Activated CD4-positive, CD25-positive, alpha-beta regulatory T cell treated with anti-CD3 and anti-CD28 coated beads, Interleukin-2, amount 50 U/mL, for 16 hours (primary cell): ENCODE measurements at regions not wholly inside any gene's neighbourhood (a gene's known extent, or its start where the extent isn't known, plus 50 kb on each side); places are given as distances from the start of the nearest gene placed in this dataset.
"Not testable (repeated sequence)": the region's sequence is repeated elsewhere in the genome, so short reads cannot be mapped to it uniquely, and the experiment has no call there.

ENCODE experiments used
- DNase-seq: peaks from one replicate; pipeline ENCODE4 v3.0.0-alpha.2; 2020; ENCODE audit warnings: low read depth, low spot score

DNA sequence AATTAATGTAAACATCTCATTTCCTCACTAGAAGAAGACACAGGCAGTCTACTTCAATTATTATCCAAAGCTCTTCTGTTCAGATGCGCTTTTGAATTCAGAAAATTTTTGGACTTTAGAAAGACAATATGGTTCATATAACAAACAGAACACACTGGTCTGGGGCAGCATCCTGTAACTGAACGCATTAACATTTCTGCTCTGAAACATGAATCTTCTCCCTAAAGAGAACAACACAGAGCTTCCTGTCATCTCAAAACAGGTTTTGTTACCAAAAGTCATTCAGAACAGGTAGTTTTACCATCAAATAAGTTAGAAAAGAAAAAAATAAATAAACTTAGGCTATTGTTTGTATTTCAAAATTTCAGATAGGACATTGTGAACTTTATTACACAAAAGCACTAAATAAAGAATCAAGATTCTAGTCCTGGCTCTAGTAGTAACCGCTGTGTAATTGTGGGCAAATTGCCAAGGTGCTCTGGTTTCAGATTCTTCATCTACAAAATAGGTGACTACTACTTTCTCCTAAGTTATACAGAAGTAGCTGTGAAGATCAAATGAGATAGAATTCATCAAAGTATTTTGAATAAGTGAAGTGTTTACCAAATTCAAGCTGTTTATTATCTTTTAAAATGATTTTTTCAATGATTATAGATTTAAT is 252.3 kb upstream of the RASGEF1B start:
- no peak for DNase-seq

GRCh38 chr4:81723019-81723884 is 251.5 kb upstream of the RASGEF1B start:
- DNase-seq = no peak

DNA sequence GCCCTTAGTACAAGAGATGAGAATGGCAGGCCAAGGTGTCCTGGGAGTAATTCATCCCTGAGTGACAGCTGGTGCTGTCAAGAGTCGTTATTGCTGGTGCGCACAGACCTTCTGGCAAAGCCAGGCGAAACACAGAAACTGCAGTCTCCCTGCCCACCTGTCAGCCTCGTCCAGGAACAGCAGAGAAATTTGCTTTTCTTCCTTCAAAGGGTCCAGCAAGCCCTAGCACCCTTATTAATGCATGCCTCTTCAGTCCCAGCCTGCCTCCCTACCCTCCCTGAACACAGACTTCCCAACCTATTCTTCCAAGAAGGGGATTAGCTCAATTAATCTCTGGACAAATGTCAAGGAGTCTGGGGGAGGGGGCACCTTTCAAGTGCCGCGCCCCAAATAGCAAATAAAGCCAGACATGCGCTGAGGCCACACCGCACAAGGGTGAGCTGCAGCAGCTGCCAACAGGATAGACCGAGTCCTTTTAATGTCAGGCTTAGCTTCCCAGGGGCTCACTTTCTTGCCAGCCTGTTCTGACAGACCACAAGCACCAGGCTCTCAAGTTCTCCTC is 250.7 kb upstream of the RASGEF1B start:
- DNase-seq = no peak

- DNase-seq = no peak
These were observed 244.1 kb upstream of the RASGEF1B start for GRCh38 chr4:81715757-81716156.

- DNase-seq = not testable (repeated sequence)
These were observed 243.7 kb upstream of the RASGEF1B start for GRCh38 chr4:81715357-81715756.

GRCh38 chr4:81714291-81714690 is 242.6 kb upstream of the RASGEF1B start:
- DNase-seq = no peak

DNA sequence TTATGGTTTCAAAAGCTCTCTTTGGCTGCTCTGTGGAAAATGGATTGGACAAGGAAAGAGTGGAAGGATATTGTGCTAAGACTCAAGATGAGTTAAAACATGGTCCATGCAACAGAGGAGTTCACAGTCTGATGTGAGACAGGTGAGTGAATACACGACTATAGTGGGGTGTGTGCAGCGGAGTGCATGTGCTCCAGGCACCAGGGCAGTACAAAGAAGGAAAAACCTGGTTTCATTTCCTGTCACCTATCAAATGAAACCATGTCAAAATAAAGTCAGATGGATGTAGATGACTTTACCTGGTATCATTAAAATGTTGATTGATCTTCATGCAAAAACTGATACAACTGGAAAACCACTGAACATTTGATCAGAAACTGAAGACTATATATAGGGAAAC is 241.0 kb upstream of the RASGEF1B start:
- DNase-seq = no peak

GRCh38 chr4:81704461-81704860 is 232.8 kb upstream of the RASGEF1B start:
- DNase-seq = no peak

GRCh38 chr4:81700189-81700588 is 228.5 kb upstream of the RASGEF1B start:
- no peak for DNase-seq

DNA sequence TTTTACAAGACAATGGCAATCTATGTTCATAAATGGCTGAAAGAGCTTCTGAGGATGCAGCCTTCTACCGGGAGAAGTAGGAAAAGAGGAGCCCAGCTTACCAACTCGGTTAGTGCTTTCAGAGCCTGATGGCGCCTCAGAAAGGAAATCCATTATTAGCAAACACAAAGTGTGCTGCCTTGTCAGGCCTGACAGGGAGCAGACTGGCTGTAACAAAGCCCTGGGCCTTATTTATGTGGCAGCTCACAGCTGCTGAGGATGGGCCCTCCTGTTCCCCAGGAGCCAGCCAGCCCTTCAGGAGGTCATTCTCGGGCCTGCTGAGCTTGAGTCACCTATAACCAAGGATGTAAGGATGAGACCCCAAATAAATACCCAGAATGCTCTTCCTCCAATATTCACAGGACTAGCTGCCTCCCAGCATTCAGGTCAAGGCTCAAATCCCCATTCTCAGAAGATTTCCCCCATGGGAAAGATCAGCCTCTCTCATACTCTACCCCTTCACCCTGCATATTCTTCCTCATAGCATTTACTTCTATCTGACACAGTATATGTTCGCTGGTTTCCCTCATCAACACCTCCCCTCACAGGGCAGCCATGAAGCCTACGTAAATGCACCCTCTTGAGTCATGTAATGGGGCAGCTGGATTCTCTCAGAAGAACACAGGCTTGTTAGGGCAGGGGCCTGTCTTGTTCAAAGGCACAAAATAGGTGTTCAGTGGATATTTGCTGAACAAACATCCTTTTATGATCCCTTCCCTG is 227.0 kb upstream of the RASGEF1B start:
- DNase-seq = no peak

GRCh38 chr4:81694176-81694913 is 222.6 kb upstream of the RASGEF1B start:
- no peak for DNase-seq

GRCh38 chr4:81690871-81691270 is 219.2 kb upstream of the RASGEF1B start:
- DNase-seq = no peak

DNA sequence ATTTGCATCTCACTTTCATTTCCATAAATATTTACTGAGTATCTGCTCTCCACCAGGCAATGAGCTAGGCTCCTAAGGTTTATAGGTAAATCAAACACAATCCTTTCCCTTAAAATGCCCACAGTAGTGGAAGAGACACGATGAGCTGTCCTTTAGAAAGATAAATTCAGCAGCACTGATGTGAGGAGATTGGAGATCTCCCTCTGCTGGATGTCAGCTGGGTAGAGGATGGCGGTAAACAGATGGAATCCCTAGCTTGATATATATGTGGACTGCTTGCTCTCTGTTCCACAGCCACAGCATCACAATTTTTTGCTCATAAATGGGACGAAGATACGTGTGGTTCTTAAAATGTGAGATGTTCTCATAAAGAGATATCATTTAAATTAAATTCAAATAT is 216.4 kb upstream of the RASGEF1B start:
- DNase-seq = no peak

DNA sequence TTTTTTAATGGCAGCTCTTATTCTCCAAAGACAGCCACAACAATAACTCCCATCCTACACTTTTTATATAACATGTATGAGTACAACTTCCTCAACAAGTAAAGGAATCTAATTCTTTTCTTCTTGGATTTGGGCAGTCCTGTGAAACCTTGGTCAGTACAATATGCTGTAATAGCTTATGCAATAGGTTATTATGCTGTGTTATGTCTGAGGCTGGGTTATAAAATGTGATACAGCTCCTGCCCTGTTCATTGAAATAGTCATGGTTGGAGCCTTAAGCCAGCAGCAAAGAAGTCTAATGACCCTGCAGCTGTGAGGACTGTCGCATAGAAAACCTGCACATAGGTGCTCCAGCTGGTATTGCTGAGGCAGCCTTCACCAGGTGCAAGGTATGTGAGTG is 215.8 kb upstream of the RASGEF1B start:
- no peak for DNase-seq

DNA sequence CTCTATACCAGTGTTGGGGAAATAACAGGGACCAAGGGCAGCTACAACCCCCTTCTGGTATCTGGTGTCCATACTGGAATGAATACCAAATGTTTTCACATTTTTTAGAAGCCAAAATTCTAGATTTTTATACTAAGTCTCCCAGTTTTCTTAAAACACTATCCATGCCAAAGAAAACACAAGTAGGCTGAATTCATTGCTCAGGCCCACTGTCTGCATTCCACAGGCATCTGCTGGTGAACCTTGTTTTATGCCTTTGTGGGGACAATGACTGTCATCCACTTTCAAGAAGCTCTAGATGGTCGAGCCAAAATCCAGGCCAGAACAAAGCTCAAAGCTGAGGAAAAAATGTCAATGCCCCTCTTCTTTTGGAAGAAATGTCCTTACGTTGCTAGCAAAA is 213.4 kb upstream of the RASGEF1B start:
- DNase-seq = no peak

DNA sequence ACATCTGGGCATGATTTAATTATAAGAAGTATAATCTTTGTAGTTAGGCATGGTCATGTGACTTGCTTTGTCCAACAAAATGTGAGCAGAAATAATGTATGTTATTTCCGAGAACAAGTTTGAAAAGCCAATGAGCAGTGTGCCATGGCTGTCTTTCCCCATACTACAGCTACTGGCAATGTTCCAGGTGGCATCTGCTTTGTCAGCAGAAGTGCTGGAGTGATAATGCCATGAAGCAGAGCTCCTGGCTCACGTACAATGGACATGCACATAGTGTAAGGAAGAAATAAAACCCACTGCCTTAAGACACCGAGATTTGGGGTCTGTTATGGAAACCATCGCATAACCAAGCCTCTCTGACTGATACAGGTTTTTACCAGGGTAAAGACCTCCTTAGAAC is 212.6 kb upstream of the RASGEF1B start:
- no peak for DNase-seq

GRCh38 chr4:81682492-81682891 is 210.8 kb upstream of the RASGEF1B start:
- no peak for DNase-seq

DNA sequence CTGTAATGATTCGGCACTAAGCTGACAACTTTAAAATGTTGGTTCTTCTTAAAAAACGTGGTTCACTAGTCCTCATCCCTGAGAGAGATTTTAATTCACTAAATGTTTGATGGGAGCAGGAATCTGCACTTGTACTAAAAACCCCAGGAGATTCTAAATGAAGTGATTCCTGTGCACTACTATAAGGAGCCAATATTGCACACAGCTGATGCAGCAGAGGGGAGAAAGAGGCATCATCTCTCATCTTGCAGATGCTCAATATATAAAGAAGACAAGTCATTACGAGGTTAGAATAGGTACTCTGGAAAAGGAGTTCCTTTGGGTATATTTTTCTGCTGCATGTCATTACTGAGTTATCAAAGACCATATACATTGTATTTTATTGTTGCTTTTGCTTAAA is 207.6 kb upstream of the RASGEF1B start:
- no peak for DNase-seq

- DNase-seq = no peak
These were observed 207.1 kb upstream of the RASGEF1B start for GRCh38 chr4:81678801-81679200.

- no peak for DNase-seq
These were observed 204.8 kb upstream of the RASGEF1B start for GRCh38 chr4:81676537-81676936.

DNA sequence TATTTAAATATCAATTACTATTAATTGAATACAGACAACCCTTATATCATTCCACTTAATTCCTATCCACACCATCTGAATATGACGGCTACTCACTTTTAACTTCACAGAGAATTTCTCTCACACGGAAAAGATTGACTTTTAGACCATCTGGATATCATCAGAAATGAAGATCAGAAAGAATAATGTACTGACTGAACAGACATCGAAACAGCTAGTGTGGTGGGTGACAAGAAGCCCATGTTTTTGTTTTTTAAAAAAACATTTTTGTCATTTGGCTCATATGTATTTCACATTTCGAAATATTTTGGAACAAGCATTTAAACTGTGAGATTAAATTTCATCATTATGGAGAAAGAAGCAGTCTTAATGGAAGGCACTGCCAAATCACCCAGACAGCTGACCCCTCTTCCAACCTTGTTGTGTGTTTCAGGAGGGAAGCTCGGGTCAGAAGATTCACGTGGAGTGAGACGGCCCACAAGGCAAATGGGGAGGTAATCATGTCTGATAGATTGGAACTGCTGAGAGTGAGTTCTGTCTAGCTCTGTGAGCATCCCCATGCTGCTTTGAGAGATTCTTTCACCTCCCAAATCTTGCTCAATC is 204.2 kb upstream of the RASGEF1B start:
- DNase-seq = no peak
